H1 (cell line): ENCODE measurements at regions not wholly inside any gene's neighbourhood (a gene's known extent, or its start where the extent isn't known, plus 50 kb on each side); places are given as distances from the start of the nearest gene placed in this dataset.

Source experiments
- CTCF ChIA-PET: fragments of 300-600 bp; sonication (Branson Sonifier 250); formaldehyde crosslinking; loops from one replicate; lab custom pipeline; 2021; ENCODE audit not compliant: partially characterized antibody; lab: Charles Lee
- POLR2A ChIA-PET: fragments of 300-600 bp; sonication (Branson Sonifier 250); formaldehyde crosslinking; loops from one replicate; lab custom pipeline; 2021; ENCODE audit warnings: inconsistent platforms; ENCODE audit not compliant: partially characterized antibody; lab: Charles Lee
- DNase-seq, 2 experiments: peaks; one replicate each; pipeline versions ENCODE4 v3.0.0 to v3.0.0-alpha.2; 2010 to 2022; ENCODE audit warnings: low spot score in 2 of 2, low read depth in 1 of 2, mixed read lengths in 1 of 2
- FAIRE-seq: peaks from 2 replicates; lab custom pipeline; 2011; peaks lifted over from hg19 to GRCh38; lab: Jason Lieb, UNC
- H2AFZ ChIP-seq: 2 replicates; pipeline ENCODE4 v1.8.1; 2012; ENCODE audit warnings: low read length, inconsistent platforms
- H2AK5ac ChIP-seq: 2 replicates; pipeline ENCODE4 v1.6.1; 2013; ENCODE audit warnings: low read depth, low read length
- H2BK120ac ChIP-seq: replicated peaks from 2 replicates; pipeline ENCODE3; 2013; ENCODE audit warnings: low read depth, low read length, inconsistent platforms
- H2BK12ac ChIP-seq: 2 replicates; pipeline ENCODE4 v1.6.1; 2013; ENCODE audit warnings: low read depth, low read length
- H2BK15ac ChIP-seq: 2 replicates; pipeline ENCODE4 v1.6.1; 2013; ENCODE audit warnings: low read length
- H2BK20ac ChIP-seq: 2 replicates; pipeline ENCODE4 v1.6.1; 2013; ENCODE audit warnings: low read length
- H2BK5ac ChIP-seq: 2 replicates; pipeline ENCODE4 v1.6.1; 2013; ENCODE audit warnings: low read depth, low read length
- H3K14ac ChIP-seq: 2 replicates; pipeline ENCODE4 v1.6.1; 2013; ENCODE audit warnings: inconsistent platforms; ENCODE audit not compliant: insufficient read length
- H3K18ac ChIP-seq: 2 replicates; pipeline ENCODE4 v1.6.1; 2013; ENCODE audit warnings: low read length; ENCODE audit errors: extremely low read depth
- H3K23ac ChIP-seq: 2 replicates; pipeline ENCODE4 v1.6.1; 2013; ENCODE audit warnings: inconsistent platforms; ENCODE audit not compliant: insufficient read length
- H3K23me2 ChIP-seq: 2 replicates; pipeline ENCODE4 v1.6.1; 2013; ENCODE audit warnings: low read depth, low read length
- H3K27ac ChIP-seq: 2 replicates; pipeline ENCODE4 v1.6.1; 2011; ENCODE audit warnings: low read depth, low read length, inconsistent platforms
- H3K27me3 ChIP-seq, 4 experiments: replicated peaks in 1 of 4; 1 replicate in 1 of 4; 2 replicates in 3 of 4; pipeline versions ENCODE4 v1.6.1 to v1.8.1; 2011 to 2013; ENCODE audit warnings: low read length in 3 of 4, mild to moderate bottlenecking in 3 of 4, inconsistent platforms in 2 of 4, mixed read lengths in 2 of 4, moderate library complexity in 1 of 4; ENCODE audit not compliant: control insufficient read depth in 3 of 4, insufficient read depth in 3 of 4; ENCODE audit errors: extremely low read depth in 1 of 4
- H3K36me3 ChIP-seq, 4 experiments: 2 replicates each; pipeline versions ENCODE4 v1.6.1 to v1.8.1; 2011 to 2013; ENCODE audit warnings: mild to moderate bottlenecking in 4 of 4, low read length in 3 of 4, moderate library complexity in 2 of 4, control low read depth in 1 of 4, inconsistent platforms in 1 of 4; ENCODE audit not compliant: insufficient read depth in 4 of 4, control insufficient read depth in 2 of 4
- H3K4ac ChIP-seq: replicated peaks from 2 replicates; pipeline ENCODE3; 2013; ENCODE audit warnings: low read length, low read depth, mixed read lengths, inconsistent platforms; ENCODE audit not compliant: insufficient read length
- H3K4me1 ChIP-seq, 4 experiments: replicated peaks in 1 of 4; 1 replicate in 1 of 4; 2 replicates in 3 of 4; pipeline versions ENCODE4 v1.6.1 to v1.8.1; 2011 to 2013; ENCODE audit warnings: low read length in 3 of 4, inconsistent platforms in 2 of 4, mixed read lengths in 1 of 4; ENCODE audit not compliant: insufficient read depth in 4 of 4, control insufficient read depth in 3 of 4
- H3K4me2 ChIP-seq, 2 experiments: 2 replicates each; pipeline versions ENCODE4 v1.6.1 to v1.8.1; 2011 to 2013; ENCODE audit warnings: low read depth in 2 of 2, low read length in 2 of 2, control low read depth in 1 of 2, inconsistent platforms in 1 of 2, mild to moderate bottlenecking in 1 of 2; ENCODE audit not compliant: insufficient read depth in 1 of 2
- H3K4me3 ChIP-seq, 4 experiments: fragments of 200-600, 300-600 bp in 1 of 4; sonication (generic), shearing (Covaris generic), sonication (Bioruptor Twin) in 1 of 4; 2 replicates each; pipeline versions ENCODE4 v1.5.1 to v1.8.1; 2011 to 2016; ENCODE audit warnings: low read length in 4 of 4, low read depth in 3 of 4, control low read depth in 2 of 4, inconsistent platforms in 2 of 4, mild to moderate bottlenecking in 2 of 4, mixed read lengths in 1 of 4, moderate library complexity in 1 of 4; ENCODE audit not compliant: insufficient read depth in 2 of 4; ENCODE audit errors: extremely low read depth in 1 of 4
- H3K56ac ChIP-seq: replicated peaks from 2 replicates; pipeline ENCODE3; 2013; ENCODE audit warnings: low read depth, mild to moderate bottlenecking, mixed read lengths, low read length, inconsistent platforms; ENCODE audit not compliant: insufficient read length
- H3K79me1 ChIP-seq: 2 replicates; pipeline ENCODE4 v1.6.1; 2013; ENCODE audit warnings: low read depth, low read length, control low read depth
- H3K79me2 ChIP-seq, 2 experiments: 2 replicates each; pipeline versions ENCODE4 v1.6.1 to v1.8.1; 2012 to 2013; ENCODE audit warnings: low read length in 2 of 2, mild to moderate bottlenecking in 2 of 2, inconsistent platforms in 1 of 2; ENCODE audit not compliant: insufficient read depth in 2 of 2, control insufficient read depth in 1 of 2
- H3K9ac ChIP-seq, 4 experiments: replicated peaks in 1 of 4; 1 replicate in 1 of 4; 2 replicates in 3 of 4; pipeline versions ENCODE4 v1.6.1 to v1.8.1; 2011 to 2013; ENCODE audit warnings: low read depth in 3 of 4, low read length in 3 of 4, control low read depth in 2 of 4, mild to moderate bottlenecking in 2 of 4, moderate library complexity in 2 of 4, inconsistent platforms in 1 of 4; ENCODE audit errors: extremely low read depth in 1 of 4
- H3K9me3 ChIP-seq, 2 experiments: 2 replicates each; pipeline versions ENCODE4 v1.6.1 to v1.8.1; 2012 to 2013; ENCODE audit warnings: mild to moderate bottlenecking in 2 of 2, moderate library complexity in 2 of 2, control low read depth in 1 of 2, inconsistent platforms in 1 of 2, low read depth in 1 of 2, low read length in 1 of 2, mixed read lengths in 1 of 2; ENCODE audit not compliant: insufficient read depth in 2 of 2
- H4K20me1 ChIP-seq, 2 experiments: replicated peaks in 1 of 2; 2 replicates each; pipeline versions ENCODE3 to v1.8.1; 2011 to 2013; ENCODE audit warnings: inconsistent platforms in 2 of 2, low read length in 2 of 2, mild to moderate bottlenecking in 1 of 2; ENCODE audit not compliant: insufficient read depth in 2 of 2, control insufficient read depth in 1 of 2
- H4K5ac ChIP-seq: 2 replicates; pipeline ENCODE4 v1.6.1; 2013; ENCODE audit warnings: low read length, low read depth, mixed read lengths, inconsistent platforms; ENCODE audit not compliant: insufficient read length
- H4K8ac ChIP-seq: 2 replicates; pipeline ENCODE4 v1.8.0; 2013; ENCODE audit warnings: mild to moderate bottlenecking, moderate library complexity, low read length, inconsistent platforms; ENCODE audit not compliant: insufficient read depth; ENCODE audit errors: extremely low read depth
- H4K91ac ChIP-seq: replicated peaks from 2 replicates; pipeline ENCODE3; 2013; ENCODE audit warnings: low read length, mixed read lengths, inconsistent platforms; ENCODE audit not compliant: insufficient read length
- CHD2 ChIP-seq: IDR thresholded peaks from 2 replicates; pipeline ENCODE4 v1.6.1; 2012; ENCODE audit warnings: low read length, improper control_type of control experiment
- WGBS, 2 experiments: shearing (Covaris generic) in 1 of 2; methylation state at CpG; one replicate each; pipeline versions ENCODE4 v1.1.6 to v1.1.7; 2013 to 2015; ENCODE audit warnings: low lambda C conversion rate in 2 of 2, mixed read lengths in 2 of 2, inconsistent platforms in 1 of 2, low coverage in 1 of 2, missing lambda C conversion rate in 1 of 2; ENCODE audit not compliant: insufficient replicate concordance in 2 of 2, insufficient coverage in 1 of 2, insufficient read length in 1 of 2; ENCODE audit errors: extremely low coverage in 1 of 2, missing lambda C conversion rate in 1 of 2; 5-methylcytosine and 5-hydroxymethylcytosine counted together
- TF ChIP-seq, protein P1 (sequence below): IDR thresholded peaks from 2 replicates; pipeline ENCODE4 v1.6.1; 2011; ENCODE audit warnings: low read depth, mild to moderate bottlenecking, low read length; ENCODE audit not compliant: insufficient read depth

DNA sequence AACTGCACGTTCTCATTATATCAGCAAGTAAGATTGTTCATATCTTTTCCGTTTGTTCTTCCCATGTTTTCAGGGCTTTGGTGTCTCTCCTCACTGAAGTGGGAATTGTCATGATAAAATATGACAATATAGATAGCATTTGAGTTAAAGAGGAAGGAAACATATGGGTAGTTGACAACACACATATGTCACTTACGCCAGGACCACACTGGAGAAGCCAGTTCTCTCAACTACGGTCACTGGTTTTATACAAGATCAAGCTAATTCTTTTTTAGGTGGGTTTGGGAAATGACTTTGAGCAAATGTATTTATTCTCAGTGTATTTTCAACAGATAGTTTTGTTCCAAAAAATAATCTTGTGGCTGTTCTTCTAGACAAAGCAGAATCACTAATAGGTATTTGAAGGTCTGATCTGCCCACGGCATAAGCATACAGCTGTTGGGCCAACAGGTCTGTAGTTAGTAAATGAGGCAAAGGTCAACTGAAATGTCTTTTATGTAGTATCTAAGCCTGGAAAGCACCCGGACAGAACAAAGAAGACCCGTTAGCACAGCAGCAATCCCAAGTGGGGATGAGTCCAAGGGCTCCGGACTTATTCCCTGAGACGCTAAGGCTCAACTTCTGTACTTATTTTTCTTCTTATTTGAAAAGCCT, 433.6 kb upstream of the ZP4 start:
- H4K8ac ChIP-seq = no peak overlapping the region
- no peak overlapping the region for H2BK12ac ChIP-seq
- no peak for FAIRE-seq
- no peaks in the 10 kb centered on the region for H3K36me3 ChIP-seq
- H3K27me3 ChIP-seq = no peaks in the 10 kb centered on the region
- H3K18ac ChIP-seq = no peak overlapping the region
- H4K5ac ChIP-seq = no peak overlapping the region
- WGBS, 2 experiments = 87% methylated on average over 9 of the region's 9 CpGs; no CpG with 5 or more reads in 1 of the 2 experiments
- no peaks in the 10 kb centered on the region for H3K4me1 ChIP-seq
- H3K4me2 ChIP-seq = no peak overlapping the region
- no peak overlapping the region for H2AFZ ChIP-seq
- no peak overlapping the region for H3K4me3 ChIP-seq
- no peak overlapping the region for H3K14ac ChIP-seq
- H4K20me1 ChIP-seq = no peaks in the 10 kb centered on the region
- no peak overlapping the region for H3K23ac ChIP-seq
- ChIA-PET POLR2A (no interaction called here), CTCF (interaction anchor here (0.6 to 1.1 kb wide), 3 partner anchors 9 to 984 kb away, joined by 3 to 4 read pairs (median 4); no protein-coding TSS in a partner anchor)
- H2BK20ac ChIP-seq = no peak overlapping the region
- no peak overlapping the region for H2AK5ac ChIP-seq
- H3K79me1 ChIP-seq = no peaks in the 10 kb centered on the region
- H4K91ac ChIP-seq = no peak overlapping the region
- H3K23me2 ChIP-seq = no peaks in the 10 kb centered on the region
- peaks cover 3 to 7% of the 10 kb centered on the region in 2 experiments; a peak in 2 of 4 replicates for H3K9me3 ChIP-seq
- H3K79me2 ChIP-seq = no peaks in the 10 kb centered on the region
- H3K4ac ChIP-seq = no peak overlapping the region
- H3K56ac ChIP-seq = no peak overlapping the region
- no peak for DNase-seq
- H2BK120ac ChIP-seq = no peak overlapping the region
- no peak overlapping the region for H3K27ac ChIP-seq
- H2BK5ac ChIP-seq = no peak overlapping the region
- no peak overlapping the region for H3K9ac ChIP-seq
- TF ChIP-seq, protein P1, sequence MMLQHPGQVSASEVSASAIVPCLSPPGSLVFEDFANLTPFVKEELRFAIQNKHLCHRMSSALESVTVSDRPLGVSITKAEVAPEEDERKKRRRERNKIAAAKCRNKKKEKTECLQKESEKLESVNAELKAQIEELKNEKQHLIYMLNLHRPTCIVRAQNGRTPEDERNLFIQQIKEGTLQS = no peak
- no peak for TF ChIP-seq CHD2
- H2BK15ac ChIP-seq = no peak overlapping the region
